Testis (tissue), 2 donors: ENCODE measurements at regions not wholly inside any gene's neighbourhood (a gene's known extent, or its start where the extent isn't known, plus 50 kb on each side); places are given as distances from the start of the nearest gene placed in this dataset.
A peak's percentile ranks its signal among the peaks of the same experiment; 100 is the strongest.

ENCODE experiments used
- DNase-seq: peaks from one replicate; pipeline ENCODE4 v3.0.0-alpha.2; 2019
- H3K27ac ChIP-seq, 2 donors: fragments of 200-600 bp; sonication (generic); one replicate each; pipeline ENCODE4 v1.5.1; 2019
- H3K27me3 ChIP-seq: fragments of 200-600 bp; sonication (generic); one replicate; pipeline ENCODE4 v1.5.1; 2019
- H3K36me3 ChIP-seq: fragments of 200-600 bp; sonication (generic); one replicate; pipeline ENCODE4 v1.5.1; 2017; ENCODE audit warnings: low read depth; ENCODE audit errors: missing control alignments
- H3K4me1 ChIP-seq: fragments of 200-600 bp; sonication (generic); one replicate; pipeline ENCODE4 v1.5.1; 2019
- H3K4me3 ChIP-seq, 2 donors: fragments of 200-600 bp; sonication (generic); one replicate each; pipeline ENCODE4 v1.5.1; 2017 to 2019
- H3K9me3 ChIP-seq: fragments of 200-600 bp; sonication (generic); one replicate; pipeline ENCODE4 v1.5.1; 2017
- CTCF ChIP-seq, 3 experiments: fragments of 450-650 bp in 2 of 3; fragments of 200-600 bp in 1 of 3; sonication (generic) in 1 of 3; IDR thresholded peaks; one replicate each; pipeline ENCODE4 v1.5.1; 2016 to 2019; ENCODE audit warnings: antibody characterized with exemption in 3 of 3, mild to moderate bottlenecking in 2 of 3, moderate library complexity in 1 of 3
- POLR2A ChIP-seq: fragments of 450-650 bp; IDR thresholded peaks from one replicate; pipeline ENCODE4 v1.6.1; 2017; ENCODE audit warnings: antibody characterized with exemption, mild to moderate bottlenecking, moderate library complexity
- WGBS, 2 donors: methylation state at CpG; one replicate each; pipeline ENCODE4 v1.1.5; 2018; 5-methylcytosine and 5-hydroxymethylcytosine counted together
- intact Hi-C: fragments of 100-400 bp; cut with DNase I; formaldehyde crosslinking; loops from one replicate; pipeline ENCODE4 v1.15.1; 2023; ENCODE audit warnings: low total_unique reads

- no peak for TF ChIP-seq POLR2A
- TF ChIP-seq CTCF (IDR thresholded peaks at IDR 0.05): no peak
- no peak overlapping the region for H3K4me3 ChIP-seq
- H3K36me3 ChIP-seq: no peaks in the 10 kb centered on the region
- H3K9me3 ChIP-seq: no peaks in the 10 kb centered on the region
- no peaks in the 10 kb centered on the region for H3K4me1 ChIP-seq
- H3K27me3 ChIP-seq: no peaks in the 10 kb centered on the region
- WGBS, 2 donors: 95 to 97% methylated on average over 4 to 9 of the region's 9 CpGs
- intact Hi-C loops: no loop called here
- no peak for DNase-seq
- no peak overlapping the region for H3K27ac ChIP-seq
These were observed 569.4 kb downstream of the BCOR start for GRCh38 chrX:39528161-39528916.

DNA sequence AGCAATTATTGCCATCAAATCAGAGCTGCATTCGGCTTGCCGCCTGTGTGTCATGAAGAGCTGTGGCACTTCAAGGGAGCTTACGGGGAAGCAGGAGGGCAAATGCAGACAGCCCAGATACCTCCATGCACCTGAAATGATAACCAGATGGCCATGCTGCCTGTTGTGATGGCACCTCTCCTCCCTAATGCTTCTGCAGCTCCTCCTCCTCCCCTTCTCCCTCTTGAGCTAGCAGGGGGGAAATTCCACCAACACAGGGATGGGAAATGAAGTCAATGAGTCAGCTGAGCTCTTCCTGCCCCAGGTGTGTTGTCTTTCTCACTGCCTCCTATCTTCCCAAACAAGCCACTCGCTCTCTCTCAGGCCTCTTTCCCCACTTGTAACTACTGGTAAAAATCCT, 565.0 kb downstream of the BCOR start:
- intact Hi-C loops: no loop called here
- Histone ChIP-seq H3K4me3 (no peak overlapping the region), H3K36me3 (no peaks in the 10 kb centered on the region), H3K27me3 (no peaks in the 10 kb centered on the region), H3K9me3 (no peaks in the 10 kb centered on the region), H3K27ac (no peak overlapping the region), H3K4me1 (no peaks in the 10 kb centered on the region)
- TF ChIP-seq POLR2A (no peak), CTCF (IDR thresholded peaks at IDR 0.05) (no peak)
- DNase-seq: no peak
- 91 to 98% methylated on average over 4 of the region's 4 CpGs for WGBS, 2 donors

GRCh38 chrX:39534949-39535348, 562.8 kb downstream of the BCOR start:
- no peak for TF ChIP-seq CTCF (IDR thresholded peaks at IDR 0.05)
- TF ChIP-seq POLR2A: no peak
- DNase-seq: no peak
- Histone ChIP-seq H3K4me1 (no peaks in the 10 kb centered on the region), H3K27ac (no peak overlapping the region), H3K27me3 (no peaks in the 10 kb centered on the region), H3K36me3 (no peaks in the 10 kb centered on the region), H3K4me3 (no peak overlapping the region), H3K9me3 (no peaks in the 10 kb centered on the region)
- WGBS, 2 donors: 79 to 97% methylated on average over 3 to 7 of the region's 7 CpGs
- intact Hi-C loops: no loop called here

- no peaks in the 10 kb centered on the region for H3K4me1 ChIP-seq
- no peaks in the 10 kb centered on the region for H3K36me3 ChIP-seq
- no peak overlapping the region for H3K27ac ChIP-seq
- no peaks in the 10 kb centered on the region for H3K27me3 ChIP-seq
- intact Hi-C loops: no loop called here
- no peaks in the 10 kb centered on the region for H3K9me3 ChIP-seq
- 19 to 44% methylated on average over 12 of the region's 12 CpGs for WGBS, 2 donors
- no peak overlapping the region for H3K4me3 ChIP-seq
- TF ChIP-seq POLR2A (no peak), CTCF (IDR thresholded peaks at IDR 0.05) (no peak)
- peak; percentile 25 for DNase-seq
These were observed 561.5 kb downstream of the BCOR start for GRCh38 chrX:39536211-39536610.

- no peak overlapping the region for H3K27ac ChIP-seq
- no peaks in the 10 kb centered on the region for H3K9me3 ChIP-seq
- no peak for TF ChIP-seq POLR2A
- no peak for TF ChIP-seq CTCF (IDR thresholded peaks at IDR 0.05)
- intact Hi-C loops: no loop called here
- no peaks in the 10 kb centered on the region for H3K36me3 ChIP-seq
- no peak overlapping the region for H3K4me3 ChIP-seq
- no peaks in the 10 kb centered on the region for H3K4me1 ChIP-seq
- DNase-seq: no peak
- H3K27me3 ChIP-seq: no peaks in the 10 kb centered on the region
- WGBS, 2 donors: 100% methylated on average over 1 of the region's 5 CpGs; no CpG with 5 or more reads in 1 of the 2 donors
These were observed 555.9 kb downstream of the BCOR start for GRCh38 chrX:39541881-39542280.
